ENCODE measurements at regions not wholly inside any gene's neighbourhood (a gene's known extent, or its start where the extent isn't known, plus 50 kb on each side); places are given as distances from the start of the nearest gene placed in this dataset.

DNA sequence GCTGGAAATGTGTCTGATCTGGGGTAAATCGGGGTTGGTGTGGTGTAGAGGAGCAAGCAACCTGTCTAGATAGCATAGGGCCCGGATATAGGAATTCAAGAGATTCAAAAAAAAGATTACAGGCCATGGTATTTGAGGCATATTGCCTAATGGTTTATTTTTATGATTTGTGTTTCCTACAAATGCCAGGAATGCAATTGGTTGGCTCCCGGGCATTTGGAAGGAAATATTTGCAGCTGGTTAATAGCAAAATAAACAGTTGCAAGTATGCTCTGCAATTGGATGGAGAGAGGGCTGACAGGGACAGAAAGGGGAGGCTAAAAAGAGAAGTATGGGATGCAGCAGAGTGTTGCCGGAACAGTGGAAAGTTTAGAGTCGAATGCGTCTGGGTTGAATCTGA, 315.6 kb upstream of the ATP2B1 start:
- Histone ChIP-seq H3K27ac (no peak overlapping the region), H3K36me3 (no peaks in the 10 kb centered on the region), H3K4me3 (no peak overlapping the region), H3K27me3 (no peaks in the 10 kb centered on the region), H3K9me3 (no peaks in the 10 kb centered on the region), H3K4me1 (peaks cover 0 to 11% (median 0%) of the 10 kb centered on the region in 9 donors)
- intact Hi-C loops (cut with DNase I): no loop called here
- ATAC-seq: no peak
- 79 to 81% methylated on average over 6 of the region's 6 CpGs for WGBS, 2 donors
- no peak for DNase-seq
- TF ChIP-seq, protein P1, sequence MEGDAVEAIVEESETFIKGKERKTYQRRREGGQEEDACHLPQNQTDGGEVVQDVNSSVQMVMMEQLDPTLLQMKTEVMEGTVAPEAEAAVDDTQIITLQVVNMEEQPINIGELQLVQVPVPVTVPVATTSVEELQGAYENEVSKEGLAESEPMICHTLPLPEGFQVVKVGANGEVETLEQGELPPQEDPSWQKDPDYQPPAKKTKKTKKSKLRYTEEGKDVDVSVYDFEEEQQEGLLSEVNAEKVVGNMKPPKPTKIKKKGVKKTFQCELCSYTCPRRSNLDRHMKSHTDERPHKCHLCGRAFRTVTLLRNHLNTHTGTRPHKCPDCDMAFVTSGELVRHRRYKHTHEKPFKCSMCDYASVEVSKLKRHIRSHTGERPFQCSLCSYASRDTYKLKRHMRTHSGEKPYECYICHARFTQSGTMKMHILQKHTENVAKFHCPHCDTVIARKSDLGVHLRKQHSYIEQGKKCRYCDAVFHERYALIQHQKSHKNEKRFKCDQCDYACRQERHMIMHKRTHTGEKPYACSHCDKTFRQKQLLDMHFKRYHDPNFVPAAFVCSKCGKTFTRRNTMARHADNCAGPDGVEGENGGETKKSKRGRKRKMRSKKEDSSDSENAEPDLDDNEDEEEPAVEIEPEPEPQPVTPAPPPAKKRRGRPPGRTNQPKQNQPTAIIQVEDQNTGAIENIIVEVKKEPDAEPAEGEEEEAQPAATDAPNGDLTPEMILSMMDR (IDR thresholded peaks at IDR 0.05): no peak

DNA sequence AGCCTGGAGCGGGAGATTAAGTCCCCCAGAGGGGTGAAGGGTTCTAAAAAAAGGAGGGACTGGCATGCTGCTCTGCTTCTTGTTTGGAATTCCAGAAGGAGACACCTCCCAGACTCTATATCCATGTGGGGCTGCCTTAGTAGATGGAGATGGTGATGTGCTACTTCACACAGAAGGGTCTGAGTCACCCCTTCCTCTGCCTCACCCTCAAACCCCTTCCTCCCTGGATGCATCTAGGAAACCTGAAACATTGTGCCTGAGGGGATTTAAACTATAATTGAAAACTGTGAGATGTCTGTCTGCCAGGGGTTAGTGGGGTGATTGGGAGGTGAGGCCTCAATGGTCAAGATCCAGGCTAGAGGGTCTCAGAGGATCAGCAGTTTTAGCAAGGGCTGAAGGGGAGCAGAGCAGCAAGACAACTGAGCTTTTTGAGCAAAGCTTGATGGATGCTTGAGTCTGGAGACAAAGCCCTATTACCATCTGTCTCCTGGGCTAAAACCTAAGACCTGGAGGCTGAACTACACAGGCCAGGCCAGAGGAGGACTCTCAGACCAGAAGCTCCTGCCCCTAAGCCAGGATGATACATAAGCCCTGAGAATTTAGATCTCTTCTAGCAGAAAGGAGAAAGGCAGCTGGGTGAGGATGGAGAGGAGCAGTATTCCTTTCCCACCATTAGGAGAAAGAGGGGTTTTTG, 314.7 kb upstream of the ATP2B1 start:
- no peak overlapping the region for H3K4me3 ChIP-seq
- H3K27ac ChIP-seq: no peak overlapping the region
- ATAC-seq (no peak), DNase-seq (no peak)
- no peaks in the 10 kb centered on the region for H3K9me3 ChIP-seq
- 95 to 100% methylated on average over 1 of the region's 1 CpG for WGBS, 2 donors
- H3K4me1 ChIP-seq: peaks cover 0 to 2% (median 0%) of the 10 kb centered on the region in 9 donors
- no peaks in the 10 kb centered on the region for H3K36me3 ChIP-seq
- TF ChIP-seq, protein P1 (IDR thresholded peaks at IDR 0.05): no peak
- no peaks in the 10 kb centered on the region for H3K27me3 ChIP-seq
- intact Hi-C loops (cut with DNase I): no loop called here

DNA sequence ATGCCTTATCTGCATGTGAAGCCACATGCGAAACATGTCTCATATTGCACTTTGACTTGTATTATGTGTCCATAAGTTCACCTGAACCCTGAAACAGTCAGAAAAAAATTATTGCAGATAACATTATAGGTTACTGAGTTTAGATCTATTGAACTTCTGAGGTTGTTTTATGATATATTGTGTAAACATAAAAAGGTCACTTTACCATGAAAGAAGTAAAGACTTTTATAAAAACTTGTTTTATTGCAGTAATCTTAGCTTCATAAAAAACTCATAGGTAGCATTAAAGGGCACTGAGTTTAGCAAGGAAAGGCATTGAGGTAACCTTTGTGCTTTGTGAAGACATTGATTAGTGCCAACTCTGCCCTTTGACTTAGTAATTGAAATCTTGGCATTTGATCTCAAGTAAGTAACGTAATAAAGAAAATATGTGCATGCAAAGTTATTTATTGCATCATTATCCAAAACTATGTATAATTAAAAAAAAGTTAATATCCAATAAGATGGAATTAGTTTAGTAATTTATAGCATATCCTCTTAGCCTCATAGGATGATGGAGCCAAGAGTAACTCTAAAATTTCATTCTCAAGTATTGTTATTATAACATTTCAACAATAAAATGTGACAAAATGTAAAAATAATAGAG, 313.3 kb upstream of the ATP2B1 start:
- Histone ChIP-seq H3K27me3 (no peaks in the 10 kb centered on the region), H3K4me1 (no peaks in the 10 kb centered on the region), H3K4me3 (no peak overlapping the region), H3K36me3 (no peaks in the 10 kb centered on the region), H3K27ac (no peak overlapping the region), H3K9me3 (no peaks in the 10 kb centered on the region)
- ATAC-seq (no peak), DNase-seq (no peak)
- intact Hi-C loops (cut with DNase I): no loop called here
- 94 to 99% methylated on average over 2 of the region's 2 CpGs for WGBS, 2 donors
- TF ChIP-seq, protein P1 (IDR thresholded peaks at IDR 0.05): no peak

DNA sequence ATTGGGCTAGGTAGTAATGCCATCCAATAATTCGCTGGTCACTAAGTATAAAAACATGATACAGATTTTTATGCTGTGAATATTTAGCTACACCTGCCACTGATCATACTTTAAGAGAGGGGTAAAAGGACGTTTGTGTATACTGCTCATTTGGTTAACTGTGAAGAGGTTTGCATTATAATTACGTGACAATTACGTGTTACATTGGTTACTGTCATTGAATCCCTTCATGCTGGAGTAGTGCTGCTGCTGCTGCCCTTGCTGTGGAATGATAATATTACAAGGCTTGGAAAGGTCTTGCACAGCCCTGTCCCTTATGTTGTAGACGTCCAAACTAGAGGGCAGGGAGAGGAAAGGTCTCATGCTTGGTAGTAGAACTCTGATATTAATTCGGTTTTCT, 312.2 kb upstream of the ATP2B1 start:
- no peaks in the 10 kb centered on the region for H3K9me3 ChIP-seq
- WGBS, 2 donors: 85 to 87% methylated on average over 6 of the region's 6 CpGs
- TF ChIP-seq, protein P1 (IDR thresholded peaks at IDR 0.05): no peak
- intact Hi-C loops (cut with DNase I): no loop called here
- no peak overlapping the region for H3K27ac ChIP-seq
- no peak overlapping the region for H3K4me3 ChIP-seq
- no peak for DNase-seq
- no peaks in the 10 kb centered on the region for H3K4me1 ChIP-seq
- ATAC-seq: no peak
- no peaks in the 10 kb centered on the region for H3K27me3 ChIP-seq
- no peaks in the 10 kb centered on the region for H3K36me3 ChIP-seq

Data from heart right ventricle (tissue), 16 donors.